CD14-positive monocyte (primary cell): ENCODE measurements at regions not wholly inside any gene's neighbourhood (a gene's known extent, or its start where the extent isn't known, plus 50 kb on each side); places are given as distances from the start of the nearest gene placed in this dataset.

Experiments
- DNase-seq, 3 donors: peaks; one replicate each; pipeline ENCODE4 v3.0.0-alpha.2; 2011 to 2022
- H2AFZ ChIP-seq: 2 replicates; pipeline ENCODE4 v1.6.0; 2012; ENCODE audit warnings: mild to moderate bottlenecking, low read depth, low read length, inconsistent platforms; ENCODE audit not compliant: insufficient read depth, poor library complexity, severe bottlenecking
- H3K27ac ChIP-seq, 2 donors: 1 replicate in 1 of 2; 2 replicates in 1 of 2; pipeline ENCODE4 v1.5.1; 2012 to 2013; ENCODE audit warnings: low read length in 2 of 2, control low read depth in 1 of 2, inconsistent platforms in 1 of 2, low read depth in 1 of 2, mild to moderate bottlenecking in 1 of 2
- H3K27me3 ChIP-seq, 2 donors: one replicate each; pipeline versions ENCODE4 v1.6.0 to v1.6.1; 2011 to 2013; ENCODE audit warnings: low read length in 2 of 2; ENCODE audit not compliant: control insufficient read depth in 2 of 2, insufficient read depth in 2 of 2
- H3K36me3 ChIP-seq, 2 donors: replicated peaks in 1 of 2; 1 replicate in 1 of 2; 2 replicates in 1 of 2; pipeline versions ENCODE4 v1.5.1 to v1.6.1; 2012 to 2013; ENCODE audit warnings: low read length in 2 of 2, control low read depth in 1 of 2, inconsistent platforms in 1 of 2, mild to moderate bottlenecking in 1 of 2; ENCODE audit not compliant: insufficient read depth in 2 of 2, control insufficient read depth in 1 of 2
- H3K4me1 ChIP-seq, 2 donors: 1 replicate in 1 of 2; 2 replicates in 1 of 2; pipeline versions ENCODE4 v1.5.1 to v1.6.1; 2012 to 2013; ENCODE audit warnings: low read length in 2 of 2, control low read depth in 1 of 2, inconsistent platforms in 1 of 2, mild to moderate bottlenecking in 1 of 2, moderate library complexity in 1 of 2; ENCODE audit not compliant: insufficient read depth in 2 of 2, control insufficient read depth in 1 of 2
- H3K4me2 ChIP-seq: replicated peaks from 2 replicates; pipeline ENCODE3; 2012; ENCODE audit warnings: low read length, moderate library complexity, mild to moderate bottlenecking; ENCODE audit not compliant: poor library complexity, severe bottlenecking; ENCODE audit errors: extremely low read depth
- H3K4me3 ChIP-seq, 3 experiments: fragments of 200-600 bp in 1 of 3; sonication (generic) in 1 of 3; replicated peaks in 1 of 3; 1 replicate in 2 of 3; 2 replicates in 1 of 3; pipeline ENCODE4 v1.5.1; 2011 to 2013; ENCODE audit warnings: low read length in 3 of 3, mild to moderate bottlenecking in 3 of 3, control low read depth in 2 of 3, low read depth in 2 of 3, inconsistent platforms in 1 of 3, moderate library complexity in 1 of 3
- H3K79me2 ChIP-seq: 2 replicates; pipeline ENCODE4 v1.6.0; 2012; ENCODE audit warnings: mild to moderate bottlenecking, control low read depth, inconsistent platforms, low read length, moderate library complexity; ENCODE audit not compliant: insufficient read depth
- H3K9ac ChIP-seq: 2 replicates; pipeline ENCODE4 v1.6.0; 2017; ENCODE audit warnings: low read length, mild to moderate bottlenecking; ENCODE audit not compliant: insufficient read depth, poor library complexity, severe bottlenecking
- H3K9me3 ChIP-seq, 2 donors: replicated peaks in 1 of 2; 1 replicate in 1 of 2; 2 replicates in 1 of 2; pipeline versions ENCODE4 v1.5.1 to v1.6.1; 2012 to 2013; ENCODE audit warnings: low read length in 2 of 2, control low read depth in 1 of 2; ENCODE audit not compliant: control insufficient read depth in 1 of 2, insufficient read depth in 1 of 2
- H4K20me1 ChIP-seq: 2 replicates; pipeline ENCODE4 v1.6.0; 2012; ENCODE audit warnings: mild to moderate bottlenecking, low read length, control low read depth, moderate library complexity; ENCODE audit not compliant: insufficient read depth
- H3K27ac Mint-ChIP-seq, 7 donors: one replicate each; pipeline ENCODE4 v1.8.0; 2020; ENCODE audit warnings: mild to moderate bottlenecking in 7 of 7, mixed read lengths in 7 of 7, moderate library complexity in 6 of 7, inconsistent platforms in 2 of 7
- H3K27me3 Mint-ChIP-seq, 3 donors: one replicate each; pipeline ENCODE4 v1.8.0; 2021 to 2022; ENCODE audit warnings: low read depth in 3 of 3, mild to moderate bottlenecking in 3 of 3, mixed read lengths in 3 of 3, moderate library complexity in 3 of 3, inconsistent platforms in 1 of 3
- H3K36me3 Mint-ChIP-seq, 2 donors: one replicate each; pipeline ENCODE4 v1.8.0; 2020; ENCODE audit warnings: mixed read lengths in 2 of 2, inconsistent platforms in 1 of 2, mild to moderate bottlenecking in 1 of 2
- H3K4me1 Mint-ChIP-seq: one replicate; pipeline ENCODE4 v1.8.0; 2020; ENCODE audit warnings: mild to moderate bottlenecking, mixed read lengths
- H3K4me3 Mint-ChIP-seq, 2 donors: one replicate each; pipeline ENCODE4 v1.8.0; 2020; ENCODE audit warnings: mild to moderate bottlenecking in 2 of 2, mixed read lengths in 2 of 2, moderate library complexity in 1 of 2
- H3K9me3 Mint-ChIP-seq, 7 donors: one replicate each; pipeline ENCODE4 v1.8.0; 2020 to 2022; ENCODE audit warnings: mixed read lengths in 7 of 7, mild to moderate bottlenecking in 6 of 7, moderate library complexity in 6 of 7, inconsistent platforms in 2 of 7
- CTCF ChIP-seq: fragments of 200-600 bp; IDR thresholded peaks from one replicate; pipeline ENCODE4 v1.8.0; 2022; ENCODE audit warnings: antibody characterized with exemption, mild to moderate bottlenecking
- WGBS: methylation state at CpG from one replicate; pipeline ENCODE4 v1.1.5; 2013; ENCODE audit warnings: missing lambda C conversion rate; ENCODE audit not compliant: insufficient coverage; 5-methylcytosine and 5-hydroxymethylcytosine counted together
- intact Hi-C, 2 donors: fragments of 100-400 bp; cut with micrococcal nuclease; formaldehyde crosslinking; loops; one replicate each; pipeline versions ENCODE4 v1.15.0 to v1.15.1; 2023

- Histone ChIP-seq H3K4me1 (no peaks in the 10 kb centered on the region), H4K20me1 (no peaks in the 10 kb centered on the region), H3K4me3 (no peak overlapping the region), H3K4me2 (no peak overlapping the region), H3K27ac (no peak overlapping the region), H3K9me3 (peaks cover 0 to 12% of the 10 kb centered on the region in 2 donors), H3K36me3 (no peaks in the 10 kb centered on the region), H3K27me3 (peaks cover 0 to 58% of the 10 kb centered on the region in 2 donors), H2AFZ (no peak overlapping the region), H3K9ac (no peak overlapping the region), H3K79me2 (no peaks in the 10 kb centered on the region)
- intact Hi-C loops: no loop called here
- Mint-ChIP-seq H3K9me3 (peaks cover 2 to 26% (median 18%) of the 10 kb centered on the region in 7 donors), H3K4me3 (no peak overlapping the region), H3K27me3 (peaks cover 0 to 38% (median 1%) of the 10 kb centered on the region in 3 donors), H3K36me3 (no peaks in the 10 kb centered on the region), H3K27ac (no peak overlapping the region), H3K4me1 (no peaks in the 10 kb centered on the region)
- DNase-seq: no peak
- no CpG with 5 or more reads among the region's 2 CpGs for WGBS
- no peak for TF ChIP-seq CTCF
Observed at GRCh38 chrX:65961714-65962113, 78.2 kb downstream of the VSIG4 start.

- H3K27ac Mint-ChIP-seq: no peak overlapping the region
- Histone ChIP-seq H3K27ac (no peak overlapping the region), H3K4me2 (no peak overlapping the region), H3K4me3 (no peak overlapping the region), H3K27me3 (peaks cover 0 to 49% of the 10 kb centered on the region in 2 donors), H3K9me3 (peaks cover 8 to 39% of the 10 kb centered on the region in 2 donors), H3K36me3 (no peaks in the 10 kb centered on the region), H3K4me1 (no peaks in the 10 kb centered on the region), H3K9ac (no peak overlapping the region), H4K20me1 (no peaks in the 10 kb centered on the region), H2AFZ (no peak overlapping the region), H3K79me2 (no peaks in the 10 kb centered on the region)
- no peak for TF ChIP-seq CTCF
- no peak for DNase-seq
- H3K9me3 Mint-ChIP-seq: peaks cover 6 to 44% (median 25%) of the 10 kb centered on the region in 7 donors
- intact Hi-C loops: no loop called here
- no CpG with 5 or more reads among the region's 1 CpG for WGBS
- no peaks in the 10 kb centered on the region for H3K36me3 Mint-ChIP-seq
- no peaks in the 10 kb centered on the region for H3K4me1 Mint-ChIP-seq
- peaks cover 0 to 63% (median 3%) of the 10 kb centered on the region in 3 donors for H3K27me3 Mint-ChIP-seq
- H3K4me3 Mint-ChIP-seq: no peak overlapping the region
Observed at GRCh38 chrX:65948103-65948502, 91.8 kb downstream of the VSIG4 start.
